Loucy (cell line): ENCODE measurements at regions not wholly inside any gene's neighbourhood (a gene's known extent, or its start where the extent isn't known, plus 50 kb on each side); places are given as distances from the start of the nearest gene placed in this dataset.

Source experiments
- H2AFZ ChIP-seq: fragments of 200-600 bp; sonication (generic); 2 replicates; pipeline ENCODE4 v1.6.0; 2016; ENCODE audit warnings: antibody characterized with exemption, mild to moderate bottlenecking, low read length, moderate library complexity
- H3F3A ChIP-seq: fragments of 200-600 bp; 2 replicates; pipeline ENCODE4 v1.6.0; 2016; ENCODE audit warnings: antibody characterized with exemption, low read depth, mild to moderate bottlenecking
- H3K27me3 ChIP-seq: fragments of 200-600 bp; sonication (generic); 2 replicates; pipeline ENCODE4 v1.6.1; 2014; ENCODE audit warnings: low read length, mild to moderate bottlenecking; ENCODE audit not compliant: insufficient read depth, poor library complexity, severe bottlenecking
- H3K36me3 ChIP-seq: fragments of 200-600 bp; sonication (generic); 2 replicates; pipeline ENCODE4 v1.6.1; 2016; ENCODE audit warnings: low read length; ENCODE audit not compliant: insufficient read depth
- H3K4me1 ChIP-seq: fragments of 200-600 bp; sonication (generic); 2 replicates; pipeline ENCODE4 v1.5.1; 2014; ENCODE audit warnings: low read length, mild to moderate bottlenecking; ENCODE audit not compliant: insufficient read depth, poor library complexity, severe bottlenecking
- H3K4me2 ChIP-seq: fragments of 200-600 bp; sonication (generic); 2 replicates; pipeline ENCODE4 v1.6.0; 2014; ENCODE audit warnings: antibody characterized with exemption, low read length, low read depth, mild to moderate bottlenecking; ENCODE audit not compliant: poor library complexity, severe bottlenecking
- H3K4me3 ChIP-seq: fragments of 200-600 bp; sonication (generic); 2 replicates; pipeline ENCODE4 v1.5.1; 2014; ENCODE audit warnings: low read length, mild to moderate bottlenecking, mixed read lengths; ENCODE audit not compliant: poor library complexity, severe bottlenecking
- H3K79me2 ChIP-seq: fragments of 200-600 bp; sonication (generic); 2 replicates; pipeline ENCODE4 v1.6.1; 2014; ENCODE audit warnings: low read length; ENCODE audit not compliant: insufficient read depth
- H3K9ac ChIP-seq: fragments of 200-600 bp; sonication (generic); 2 replicates; pipeline ENCODE4 v1.6.0; 2014; ENCODE audit warnings: mild to moderate bottlenecking, low read depth, low read length, moderate library complexity; ENCODE audit not compliant: poor library complexity, severe bottlenecking
- H3K9me2 ChIP-seq: fragments of 200-600 bp; sonication (generic); replicated peaks from 2 replicates; pipeline ENCODE4 v1.6.1; 2016; ENCODE audit warnings: low read depth, low read length, mixed read lengths
- H3K9me3 ChIP-seq: fragments of 200-600 bp; sonication (generic); 2 replicates; pipeline ENCODE4 v1.6.1; 2014; ENCODE audit warnings: mild to moderate bottlenecking, antibody characterized with exemption, low read length, low read depth; ENCODE audit not compliant: insufficient read depth
- H4K20me1 ChIP-seq: fragments of 200-600 bp; sonication (generic); 2 replicates; pipeline ENCODE4 v1.6.0; 2014; ENCODE audit warnings: antibody characterized with exemption, low read length, mild to moderate bottlenecking; ENCODE audit not compliant: insufficient read depth, poor library complexity, severe bottlenecking
- EZH2phosphoT487 ChIP-seq: fragments of 200-600 bp; IDR thresholded peaks from 2 replicates; pipeline ENCODE4 v1.6.1; 2018; ENCODE audit warnings: antibody characterized with exemption, mild to moderate bottlenecking, moderate library complexity, borderline replicate concordance
- TF ChIP-seq, protein P1 (sequence below): fragments of 200-600 bp; sonication (generic); conservative IDR thresholded peaks from 2 replicates; pipeline ENCODE4 v1.5.1; 2014; ENCODE audit warnings: mild to moderate bottlenecking, antibody characterized with exemption, low read length

GRCh38 chr15:35616498-35617271 lies 70.7 kb upstream of the DPH6 start:
- no peaks in the 10 kb centered on the region for H3K79me2 ChIP-seq
- H4K20me1 ChIP-seq = no peaks in the 10 kb centered on the region
- H3K9ac ChIP-seq = no peak overlapping the region
- H2AFZ ChIP-seq = no peak overlapping the region
- no peak overlapping the region for H3K4me2 ChIP-seq
- TF ChIP-seq, protein P1, sequence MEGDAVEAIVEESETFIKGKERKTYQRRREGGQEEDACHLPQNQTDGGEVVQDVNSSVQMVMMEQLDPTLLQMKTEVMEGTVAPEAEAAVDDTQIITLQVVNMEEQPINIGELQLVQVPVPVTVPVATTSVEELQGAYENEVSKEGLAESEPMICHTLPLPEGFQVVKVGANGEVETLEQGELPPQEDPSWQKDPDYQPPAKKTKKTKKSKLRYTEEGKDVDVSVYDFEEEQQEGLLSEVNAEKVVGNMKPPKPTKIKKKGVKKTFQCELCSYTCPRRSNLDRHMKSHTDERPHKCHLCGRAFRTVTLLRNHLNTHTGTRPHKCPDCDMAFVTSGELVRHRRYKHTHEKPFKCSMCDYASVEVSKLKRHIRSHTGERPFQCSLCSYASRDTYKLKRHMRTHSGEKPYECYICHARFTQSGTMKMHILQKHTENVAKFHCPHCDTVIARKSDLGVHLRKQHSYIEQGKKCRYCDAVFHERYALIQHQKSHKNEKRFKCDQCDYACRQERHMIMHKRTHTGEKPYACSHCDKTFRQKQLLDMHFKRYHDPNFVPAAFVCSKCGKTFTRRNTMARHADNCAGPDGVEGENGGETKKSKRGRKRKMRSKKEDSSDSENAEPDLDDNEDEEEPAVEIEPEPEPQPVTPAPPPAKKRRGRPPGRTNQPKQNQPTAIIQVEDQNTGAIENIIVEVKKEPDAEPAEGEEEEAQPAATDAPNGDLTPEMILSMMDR = no peak
- TF ChIP-seq EZH2phosphoT487 = no peak
- no peaks in the 10 kb centered on the region for H3K36me3 ChIP-seq
- no peaks in the 10 kb centered on the region for H3K9me2 ChIP-seq
- H3K4me1 ChIP-seq = no peaks in the 10 kb centered on the region
- no peak overlapping the region for H3K4me3 ChIP-seq
- H3F3A ChIP-seq = no peaks in the 10 kb centered on the region
- no peaks in the 10 kb centered on the region for H3K9me3 ChIP-seq
- no peaks in the 10 kb centered on the region for H3K27me3 ChIP-seq

DNA sequence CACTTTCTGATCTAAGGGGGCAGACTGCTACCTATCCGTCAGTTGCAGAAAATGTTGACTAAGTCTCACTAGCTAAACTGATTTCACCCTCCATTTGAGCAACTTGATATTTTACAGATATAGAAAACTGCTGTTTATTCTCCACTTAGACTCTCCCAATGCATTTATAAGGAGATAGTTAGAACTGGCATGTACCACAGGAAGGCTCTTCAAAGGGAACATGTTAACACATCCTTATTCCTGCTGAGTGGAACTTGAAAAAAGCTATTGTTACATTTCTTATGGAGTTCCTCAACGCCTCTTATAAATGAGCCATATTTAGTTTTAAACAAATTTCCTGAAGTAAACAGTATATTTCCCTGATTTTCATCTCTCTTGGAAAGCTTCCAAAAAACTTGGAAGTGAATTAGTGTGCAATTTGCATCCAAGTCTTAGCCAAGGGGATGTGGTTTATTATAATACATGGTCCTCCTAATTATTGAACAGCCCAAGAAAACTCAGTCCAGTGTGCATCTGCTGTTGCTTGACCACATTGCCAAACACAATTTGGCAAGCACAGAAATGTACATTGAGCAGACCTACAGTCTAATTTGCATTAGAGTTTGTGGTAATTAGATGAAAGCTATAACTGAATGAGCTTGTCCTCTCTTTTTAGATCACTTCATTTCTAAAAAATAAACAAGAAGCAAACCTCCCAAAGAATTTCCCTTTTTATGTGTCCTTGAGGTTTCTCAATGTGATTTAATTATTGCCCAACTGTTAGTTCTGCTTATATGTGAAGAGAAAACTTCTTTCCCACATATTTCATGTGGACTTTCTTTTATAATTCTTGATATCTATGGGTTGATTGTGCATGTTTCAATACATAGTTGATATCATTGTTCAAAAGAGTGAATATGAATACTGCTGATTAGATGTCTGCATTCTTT lies 72.6 kb upstream of the DPH6 start:
- H3K9ac ChIP-seq = no peak overlapping the region

GRCh38 chr15:35622641-35623340 lies 76.8 kb upstream of the DPH6 start:
- Histone ChIP-seq H3K27me3 (no peaks in the 10 kb centered on the region), H3K9me3 (no peaks in the 10 kb centered on the region), H3K9me2 (no peaks in the 10 kb centered on the region), H3K4me1 (no peaks in the 10 kb centered on the region), H3K4me2 (no peak overlapping the region), H3K4me3 (no peak overlapping the region), H2AFZ (no peak overlapping the region), H3K9ac (no peak overlapping the region), H3K79me2 (no peaks in the 10 kb centered on the region), H3K36me3 (no peaks in the 10 kb centered on the region), H3F3A (no peaks in the 10 kb centered on the region), H4K20me1 (no peaks in the 10 kb centered on the region)
- TF ChIP-seq, protein P1 = no peak
- no peak for TF ChIP-seq EZH2phosphoT487

More for the DNA sequence above, 72.6 kb upstream of the DPH6 start:
- Histone ChIP-seq H2AFZ (no peak overlapping the region), H3K4me2 (no peak overlapping the region), H3K36me3 (no peaks in the 10 kb centered on the region), H3K9me3 (no peaks in the 10 kb centered on the region), H3K79me2 (no peaks in the 10 kb centered on the region), H3K9me2 (no peaks in the 10 kb centered on the region), H3K4me3 (no peak overlapping the region), H3K27me3 (no peaks in the 10 kb centered on the region), H3K4me1 (no peaks in the 10 kb centered on the region), H3F3A (no peaks in the 10 kb centered on the region), H4K20me1 (no peaks in the 10 kb centered on the region)
- TF ChIP-seq, protein P1 = no peak
- TF ChIP-seq EZH2phosphoT487 = no peak
